GM12892 (cell line): ENCODE measurements at regions not wholly inside any gene's neighbourhood (a gene's known extent, or its start where the extent isn't known, plus 50 kb on each side); places are given as distances from the start of the nearest gene placed in this dataset.

ENCODE experiments used
- POLR2A ChIP-seq: IDR thresholded peaks from 2 replicates; pipeline ENCODE4 v1.6.1; 2011; ENCODE audit warnings: low read depth, low read length, control low read depth
- POLR2AphosphoS5 ChIP-seq: IDR thresholded peaks from 2 replicates; pipeline ENCODE4 v1.6.1; 2011; ENCODE audit warnings: low read depth, low read length, control low read depth

GRCh38 chr5:148730942-148731898 is 76.9 kb upstream of the HTR4 start:
- TF ChIP-seq POLR2AphosphoS5 (no peak), POLR2A (no peak)
